ENCODE measurements at regions not wholly inside any gene's neighbourhood (a gene's known extent, or its start where the extent isn't known, plus 50 kb on each side); places are given as distances from the start of the nearest gene placed in this dataset.
A peak's percentile ranks its signal among the peaks of the same experiment; 100 is the strongest.

- H2AFZ ChIP-seq (ENCODE audit: low read depth, low read length), result no peak overlapping the region
- H3K9me3 ChIP-seq (ENCODE audit: low read length), result no peaks in the 10 kb centered on the region
- H3K4me1 ChIP-seq (ENCODE audit: insufficient read depth, low read length), result peaks cover 13% of the 10 kb centered on the region
- no peaks in the 10 kb centered on the region for H3K36me3 ChIP-seq (ENCODE audit: insufficient read depth, low read length)
- no peak overlapping the region for H3K4me3 ChIP-seq (ENCODE audit: low read length)
- no peaks in the 10 kb centered on the region for H3K27me3 ChIP-seq (ENCODE audit: insufficient read depth, low read length)
Observed at GRCh38 chr4:125498981-125499380, 184.2 kb downstream of the FAT4 start.

GRCh38 chr4:125501090-125501489 lies 186.3 kb downstream of the FAT4 start:
- Histone ChIP-seq H3K27me3 (ENCODE audit: insufficient read depth, low read length) (no peaks in the 10 kb centered on the region), H3K9me3 (ENCODE audit: low read length) (no peaks in the 10 kb centered on the region), H3K4me3 (ENCODE audit: low read length) (no peak overlapping the region), H3K36me3 (ENCODE audit: insufficient read depth, low read length) (no peaks in the 10 kb centered on the region), H3K4me1 (ENCODE audit: insufficient read depth, low read length) (peaks cover 13% of the 10 kb centered on the region), H2AFZ (ENCODE audit: low read depth, low read length) (no peak overlapping the region)

GRCh38 chr4:125501568-125501967 lies 186.8 kb downstream of the FAT4 start:
- Histone ChIP-seq H2AFZ (ENCODE audit: low read depth, low read length) (no peak overlapping the region), H3K4me3 (ENCODE audit: low read length) (no peak overlapping the region), H3K27me3 (ENCODE audit: insufficient read depth, low read length) (no peaks in the 10 kb centered on the region), H3K9me3 (ENCODE audit: low read length) (no peaks in the 10 kb centered on the region), H3K4me1 (ENCODE audit: insufficient read depth, low read length) (peaks cover 13% of the 10 kb centered on the region), H3K36me3 (ENCODE audit: insufficient read depth, low read length) (no peaks in the 10 kb centered on the region)

- H3K36me3 ChIP-seq (ENCODE audit: insufficient read depth, low read length), result no peaks in the 10 kb centered on the region
- H3K4me3 ChIP-seq (ENCODE audit: low read length), result no peak overlapping the region
- H2AFZ ChIP-seq (ENCODE audit: low read depth, low read length), result no peak overlapping the region
- H3K27me3 ChIP-seq (ENCODE audit: insufficient read depth, low read length), result no peaks in the 10 kb centered on the region
- H3K4me1 ChIP-seq (ENCODE audit: insufficient read depth, low read length), result peaks cover 13% of the 10 kb centered on the region
- no peaks in the 10 kb centered on the region for H3K9me3 ChIP-seq (ENCODE audit: low read length)
Observed at GRCh38 chr4:125505621-125506020, 190.9 kb downstream of the FAT4 start.

- Histone ChIP-seq H3K36me3 (ENCODE audit: insufficient read depth, low read length) (no peaks in the 10 kb centered on the region), H3K27me3 (ENCODE audit: insufficient read depth, low read length) (no peaks in the 10 kb centered on the region), H3K4me3 (ENCODE audit: low read length) (no peak overlapping the region), H2AFZ (ENCODE audit: low read depth, low read length) (no peak overlapping the region), H3K4me1 (ENCODE audit: insufficient read depth, low read length) (peaks cover under 1% of the 10 kb centered on the region), H3K9me3 (ENCODE audit: low read length) (no peaks in the 10 kb centered on the region)
Observed at GRCh38 chr4:125507141-125507540, 192.4 kb downstream of the FAT4 start.

- Histone ChIP-seq H3K36me3 (ENCODE audit: insufficient read depth, low read length) (no peaks in the 10 kb centered on the region), H3K4me1 (ENCODE audit: insufficient read depth, low read length) (no peaks in the 10 kb centered on the region), H2AFZ (ENCODE audit: low read depth, low read length) (no peak overlapping the region), H3K9me3 (ENCODE audit: low read length) (no peaks in the 10 kb centered on the region), H3K27me3 (ENCODE audit: insufficient read depth, low read length) (no peaks in the 10 kb centered on the region), H3K4me3 (ENCODE audit: low read length) (no peak overlapping the region)
Observed at GRCh38 chr4:125511715-125512114, 197.0 kb downstream of the FAT4 start.

- H2AFZ ChIP-seq (ENCODE audit: low read depth, low read length), result no peak overlapping the region
- H3K4me1 ChIP-seq (ENCODE audit: insufficient read depth, low read length), result peaks cover 18% of the 10 kb centered on the region
- no peak overlapping the region for H3K4me3 ChIP-seq (ENCODE audit: low read length)
- H3K36me3 ChIP-seq (ENCODE audit: insufficient read depth, low read length), result no peaks in the 10 kb centered on the region
- no peaks in the 10 kb centered on the region for H3K27me3 ChIP-seq (ENCODE audit: insufficient read depth, low read length)
- H3K9me3 ChIP-seq (ENCODE audit: low read length), result no peaks in the 10 kb centered on the region
Observed at GRCh38 chr4:125515016-125515415, 200.3 kb downstream of the FAT4 start.

- no peak overlapping the region for H2AFZ ChIP-seq (ENCODE audit: low read depth, low read length)
- peaks cover 22% of the 10 kb centered on the region for H3K4me1 ChIP-seq (ENCODE audit: insufficient read depth, low read length)
- H3K36me3 ChIP-seq (ENCODE audit: insufficient read depth, low read length), result no peaks in the 10 kb centered on the region
- H3K9me3 ChIP-seq (ENCODE audit: low read length), result no peaks in the 10 kb centered on the region
- no peak overlapping the region for H3K4me3 ChIP-seq (ENCODE audit: low read length)
- H3K27me3 ChIP-seq (ENCODE audit: insufficient read depth, low read length), result no peaks in the 10 kb centered on the region
Observed at GRCh38 chr4:125517831-125518230, 203.1 kb downstream of the FAT4 start.

- H3K27me3 ChIP-seq (ENCODE audit: insufficient read depth, low read length), result no peaks in the 10 kb centered on the region
- no peak overlapping the region for H3K4me3 ChIP-seq (ENCODE audit: low read length)
- no peaks in the 10 kb centered on the region for H3K36me3 ChIP-seq (ENCODE audit: insufficient read depth, low read length)
- peaks cover 22% of the 10 kb centered on the region for H3K4me1 ChIP-seq (ENCODE audit: insufficient read depth, low read length)
- H3K9me3 ChIP-seq (ENCODE audit: low read length), result no peaks in the 10 kb centered on the region
- no peak overlapping the region for H2AFZ ChIP-seq (ENCODE audit: low read depth, low read length)
Observed at GRCh38 chr4:125518281-125518680, 203.5 kb downstream of the FAT4 start.

GRCh38 chr4:125519371-125520146 lies 204.8 kb downstream of the FAT4 start:
- Histone ChIP-seq H3K4me3 (ENCODE audit: low read length) (no peak overlapping the region), H2AFZ (ENCODE audit: low read depth, low read length) (peak overlapping the region; percentile 49), H3K4me1 (ENCODE audit: insufficient read depth, low read length) (peaks cover 22% of the 10 kb centered on the region), H3K9me3 (ENCODE audit: low read length) (no peaks in the 10 kb centered on the region), H3K27me3 (ENCODE audit: insufficient read depth, low read length) (no peaks in the 10 kb centered on the region), H3K36me3 (ENCODE audit: insufficient read depth, low read length) (no peaks in the 10 kb centered on the region)

GRCh38 chr4:125520258-125520990 lies 205.7 kb downstream of the FAT4 start:
- H3K27me3 ChIP-seq (ENCODE audit: insufficient read depth, low read length), result no peaks in the 10 kb centered on the region
- H3K36me3 ChIP-seq (ENCODE audit: insufficient read depth, low read length), result no peaks in the 10 kb centered on the region
- H2AFZ ChIP-seq (ENCODE audit: low read depth, low read length), result no peak overlapping the region
- H3K9me3 ChIP-seq (ENCODE audit: low read length), result no peaks in the 10 kb centered on the region
- no peak overlapping the region for H3K4me3 ChIP-seq (ENCODE audit: low read length)
- H3K4me1 ChIP-seq (ENCODE audit: insufficient read depth, low read length), result peaks cover 22% of the 10 kb centered on the region

GRCh38 chr4:125522588-125522987 lies 207.8 kb downstream of the FAT4 start:
- H3K4me1 ChIP-seq (ENCODE audit: insufficient read depth, low read length), result peaks cover 22% of the 10 kb centered on the region

GRCh38 chr4:125522992-125523391 lies 208.2 kb downstream of the FAT4 start:
- no peak overlapping the region for H2AFZ ChIP-seq (ENCODE audit: low read depth, low read length)
- no peak overlapping the region for H3K4me3 ChIP-seq (ENCODE audit: low read length)
- no peaks in the 10 kb centered on the region for H3K9me3 ChIP-seq (ENCODE audit: low read length)
- peaks cover 22% of the 10 kb centered on the region for H3K4me1 ChIP-seq (ENCODE audit: insufficient read depth, low read length)
- no peaks in the 10 kb centered on the region for H3K27me3 ChIP-seq (ENCODE audit: insufficient read depth, low read length)
- no peaks in the 10 kb centered on the region for H3K36me3 ChIP-seq (ENCODE audit: insufficient read depth, low read length)

More at GRCh38 chr4:125522588-125522987, 207.8 kb downstream of the FAT4 start:
- Histone ChIP-seq H3K4me3 (ENCODE audit: low read length) (no peak overlapping the region), H3K9me3 (ENCODE audit: low read length) (no peaks in the 10 kb centered on the region), H3K36me3 (ENCODE audit: insufficient read depth, low read length) (no peaks in the 10 kb centered on the region), H2AFZ (ENCODE audit: low read depth, low read length) (no peak overlapping the region), H3K27me3 (ENCODE audit: insufficient read depth, low read length) (no peaks in the 10 kb centered on the region)

Data from neuron (in vitro differentiated cells).